ENCODE measurements at regions not wholly inside any gene's neighbourhood (a gene's known extent, or its start where the extent isn't known, plus 50 kb on each side); places are given as distances from the start of the nearest gene placed in this dataset.

GRCh38 chrX:39716802-39717540, 380.8 kb downstream of the BCOR start:
- Histone ChIP-seq H3K9me2 (ENCODE audit: low read depth, low read length) (no peaks in the 10 kb centered on the region), H3K36me3 (ENCODE audit: insufficient read depth, low read length) (no peaks in the 10 kb centered on the region), H3K27ac (ENCODE audit: low read depth, low read length, poor library complexity, severe bottlenecking) (no peak overlapping the region), H3K79me2 (ENCODE audit: insufficient read depth, low read length) (no peaks in the 10 kb centered on the region), H3K27me3 (ENCODE audit: insufficient read depth, low read length) (no peaks in the 10 kb centered on the region), H2AFZ (ENCODE audit: low read length) (no peak overlapping the region), H3K9ac (ENCODE audit: low read length) (no peak overlapping the region), H3K4me2 (ENCODE audit: low read length) (no peak overlapping the region), H3K4me1 (ENCODE audit: insufficient read depth, low read length, severe bottlenecking) (no peaks in the 10 kb centered on the region), H3K9me3 (ENCODE audit: low read length) (no peaks in the 10 kb centered on the region), H3F3A (ENCODE audit: insufficient read depth, low read length) (no peaks in the 10 kb centered on the region), H4K20me1 (ENCODE audit: insufficient read depth, low read length) (no peaks in the 10 kb centered on the region), H3K4me3 (ENCODE audit: low read depth, low read length, poor library complexity, severe bottlenecking) (no peak overlapping the region)
- TF ChIP-seq CTCF (IDR thresholded peaks at IDR 0.05; ENCODE audit: low read length), result no peak
- no peak for TF ChIP-seq EZH2 (IDR thresholded peaks at IDR 0.05; ENCODE audit: borderline replicate concordance, low read length)

- no peak overlapping the region for H3K4me3 ChIP-seq (ENCODE audit: low read depth, low read length, poor library complexity, severe bottlenecking)
- H3K9me2 ChIP-seq (ENCODE audit: low read depth, low read length), result no peaks in the 10 kb centered on the region
- no peaks in the 10 kb centered on the region for H4K20me1 ChIP-seq (ENCODE audit: insufficient read depth, low read length)
- H3K79me2 ChIP-seq (ENCODE audit: insufficient read depth, low read length), result no peaks in the 10 kb centered on the region
- no peaks in the 10 kb centered on the region for H3K36me3 ChIP-seq (ENCODE audit: insufficient read depth, low read length)
- H3K27me3 ChIP-seq (ENCODE audit: insufficient read depth, low read length), result no peaks in the 10 kb centered on the region
- no peak overlapping the region for H3K4me2 ChIP-seq (ENCODE audit: low read length)
- H2AFZ ChIP-seq (ENCODE audit: low read length), result no peak overlapping the region
- no peaks in the 10 kb centered on the region for H3K4me1 ChIP-seq (ENCODE audit: insufficient read depth, low read length, severe bottlenecking)
- no peak overlapping the region for H3K9ac ChIP-seq (ENCODE audit: low read length)
- TF ChIP-seq EZH2 (IDR thresholded peaks at IDR 0.05; ENCODE audit: borderline replicate concordance, low read length) (no peak), CTCF (IDR thresholded peaks at IDR 0.05; ENCODE audit: low read length) (no peak)
- H3K9me3 ChIP-seq (ENCODE audit: low read length), result no peaks in the 10 kb centered on the region
- H3F3A ChIP-seq (ENCODE audit: insufficient read depth, low read length), result no peaks in the 10 kb centered on the region
- H3K27ac ChIP-seq (ENCODE audit: low read depth, low read length, poor library complexity, severe bottlenecking), result no peak overlapping the region
These were observed 378.8 kb downstream of the BCOR start for GRCh38 chrX:39718981-39719380.

DNA sequence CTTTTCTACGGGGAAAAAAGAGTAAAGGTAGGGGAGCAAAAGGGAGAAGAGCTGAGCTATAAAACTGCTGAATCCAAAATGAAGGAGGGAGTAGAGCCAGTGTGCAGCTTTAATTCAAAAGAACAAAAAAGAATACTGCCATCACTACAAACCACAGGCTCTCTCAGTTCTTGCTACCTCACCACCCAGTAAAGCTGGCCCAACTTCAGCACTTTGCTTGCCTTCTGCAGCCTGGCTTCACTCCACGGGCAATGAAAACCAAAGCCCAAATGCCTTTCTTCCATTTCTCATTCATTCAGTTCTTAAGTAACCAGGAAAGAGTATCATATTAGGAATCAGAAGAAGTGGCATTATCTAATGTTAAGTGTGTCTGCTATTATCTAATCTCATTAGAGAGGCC, 376.8 kb downstream of the BCOR start:
- TF ChIP-seq CTCF (IDR thresholded peaks at IDR 0.05; ENCODE audit: low read length), result no peak
- no peak for TF ChIP-seq EZH2 (IDR thresholded peaks at IDR 0.05; ENCODE audit: borderline replicate concordance, low read length)
- H3K9me2 ChIP-seq (ENCODE audit: low read depth, low read length), result no peaks in the 10 kb centered on the region
- H3K27me3 ChIP-seq (ENCODE audit: insufficient read depth, low read length), result no peaks in the 10 kb centered on the region
- no peak overlapping the region for H2AFZ ChIP-seq (ENCODE audit: low read length)
- no peaks in the 10 kb centered on the region for H4K20me1 ChIP-seq (ENCODE audit: insufficient read depth, low read length)
- no peaks in the 10 kb centered on the region for H3K79me2 ChIP-seq (ENCODE audit: insufficient read depth, low read length)
- no peak overlapping the region for H3K4me3 ChIP-seq (ENCODE audit: low read depth, low read length, poor library complexity, severe bottlenecking)
- H3F3A ChIP-seq (ENCODE audit: insufficient read depth, low read length), result no peaks in the 10 kb centered on the region
- H3K27ac ChIP-seq (ENCODE audit: low read depth, low read length, poor library complexity, severe bottlenecking), result no peak overlapping the region
- H3K4me2 ChIP-seq (ENCODE audit: low read length), result no peak overlapping the region
- H3K36me3 ChIP-seq (ENCODE audit: insufficient read depth, low read length), result no peaks in the 10 kb centered on the region
- no peaks in the 10 kb centered on the region for H3K9me3 ChIP-seq (ENCODE audit: low read length)
- H3K4me1 ChIP-seq (ENCODE audit: insufficient read depth, low read length, severe bottlenecking), result peaks cover 3% of the 10 kb centered on the region
- no peak overlapping the region for H3K9ac ChIP-seq (ENCODE audit: low read length)
